Calu3 (cell line): ENCODE measurements at regions not wholly inside any gene's neighbourhood (a gene's known extent, or its start where the extent isn't known, plus 50 kb on each side); places are given as distances from the start of the nearest gene placed in this dataset.

Experiments
- BruUV-seq: library from RNA; stranded (reverse); fragments of 400-500 nt; replicated peaks from 2 replicates; lab custom pipeline; 2021; lab: Mats Ljungman, UMichigan
- CTCF ChIA-PET: fragments of 300-600 bp; sonication (Branson Sonifier 250); formaldehyde crosslinking; loops from one replicate; lab custom pipeline; 2022; ENCODE audit warnings: antibody characterized with exemption; lab: Charles Lee
- DNase-seq: peaks from one replicate; pipeline ENCODE4 v3.0.0; 2022
- H3K27ac Mint-ChIP-seq: one replicate; pipeline ENCODE4 v1.8.0; 2022; ENCODE audit warnings: mixed read lengths; ENCODE audit not compliant: unreplicated experiment
- H3K27me3 Mint-ChIP-seq: one replicate; pipeline ENCODE4 v1.8.0; 2022; ENCODE audit warnings: mixed read lengths; ENCODE audit not compliant: unreplicated experiment
- H3K36me3 Mint-ChIP-seq: one replicate; pipeline ENCODE4 v1.8.0; 2022; ENCODE audit warnings: mild to moderate bottlenecking, moderate library complexity, mixed read lengths; ENCODE audit not compliant: insufficient read depth, unreplicated experiment
- H3K4me1 Mint-ChIP-seq: one replicate; pipeline ENCODE4 v1.8.0; 2022; ENCODE audit warnings: mild to moderate bottlenecking, low read depth, mixed read lengths; ENCODE audit not compliant: unreplicated experiment
- H3K4me3 Mint-ChIP-seq: one replicate; pipeline ENCODE4 v1.8.0; 2022; ENCODE audit warnings: mild to moderate bottlenecking, low read depth, moderate library complexity, mixed read lengths; ENCODE audit not compliant: unreplicated experiment
- H3K9me3 Mint-ChIP-seq: one replicate; pipeline ENCODE4 v1.8.0; 2022; ENCODE audit warnings: low read depth, mixed read lengths; ENCODE audit not compliant: unreplicated experiment
- CTCF ChIP-seq: fragments of 200-600 bp; IDR thresholded peaks from one replicate; pipeline ENCODE4 v1.8.0; 2022; ENCODE audit warnings: antibody characterized with exemption; ENCODE audit not compliant: unreplicated experiment
- intact Hi-C: fragments of 100-400 bp; cut with micrococcal nuclease; formaldehyde crosslinking; loops from one replicate; pipeline ENCODE4 v1.10.0; 2022; ENCODE audit not compliant: unreplicated experiment

GRCh38 chr6:165872811-165873210 is 209.8 kb upstream of the PDE10A start:
- DNase-seq = no peak
- no TSS peak for BruUV-seq
- CTCF ChIA-PET = no interaction called here
- Mint-ChIP-seq H3K4me1 (no peaks in the 10 kb centered on the region), H3K27ac (no peak overlapping the region), H3K36me3 (no peaks in the 10 kb centered on the region), H3K9me3 (peaks cover 4% of the 10 kb centered on the region), H3K27me3 (peaks cover 85% of the 10 kb centered on the region), H3K4me3 (no peak overlapping the region)
- intact Hi-C loops = no loop called here
- TF ChIP-seq CTCF = no peak

- intact Hi-C loops = no loop called here
- TF ChIP-seq CTCF = no peak
- no peak for DNase-seq
These were observed 209.3 kb upstream of the PDE10A start for GRCh38 chr6:165872311-165872710.

GRCh38 chr6:165871571-165871970 is 208.5 kb upstream of the PDE10A start:
- TF ChIP-seq CTCF = no peak
- Mint-ChIP-seq H3K36me3 (no peaks in the 10 kb centered on the region), H3K27me3 (peaks cover 72% of the 10 kb centered on the region), H3K4me1 (no peaks in the 10 kb centered on the region), H3K9me3 (peaks cover 4% of the 10 kb centered on the region), H3K27ac (no peak overlapping the region), H3K4me3 (no peak overlapping the region)
- DNase-seq = no peak
- intact Hi-C loops = no loop called here
- CTCF ChIA-PET = no interaction called here
- BruUV-seq = no TSS peak

More at GRCh38 chr6:165872311-165872710, 209.3 kb upstream of the PDE10A start:
- Mint-ChIP-seq H3K27ac (no peak overlapping the region), H3K9me3 (peaks cover 4% of the 10 kb centered on the region), H3K36me3 (no peaks in the 10 kb centered on the region), H3K27me3 (peaks cover 80% of the 10 kb centered on the region), H3K4me1 (no peaks in the 10 kb centered on the region), H3K4me3 (no peak overlapping the region)
- no TSS peak for BruUV-seq
- CTCF ChIA-PET = no interaction called here

GRCh38 chr6:165869526-165869925 is 206.5 kb upstream of the PDE10A start:
- Mint-ChIP-seq H3K36me3 (no peaks in the 10 kb centered on the region), H3K9me3 (peaks cover 4% of the 10 kb centered on the region), H3K27ac (no peak overlapping the region), H3K27me3 (peaks cover 53% of the 10 kb centered on the region), H3K4me3 (no peak overlapping the region), H3K4me1 (no peaks in the 10 kb centered on the region)
- no peak for TF ChIP-seq CTCF
- CTCF ChIA-PET = no interaction called here
- BruUV-seq = no TSS peak
- intact Hi-C loops = no loop called here
- no peak for DNase-seq
